C4-2B (cell line): ENCODE measurements at regions not wholly inside any gene's neighbourhood (a gene's known extent, or its start where the extent isn't known, plus 50 kb on each side); places are given as distances from the start of the nearest gene placed in this dataset.

ENCODE experiments used
- CTCF ChIP-seq: fragments of 450-650 bp; conservative IDR thresholded peaks from 2 replicates; pipeline ENCODE4 v1.5.1; 2017; ENCODE audit warnings: mild to moderate bottlenecking
- ZFX ChIP-seq: fragments of 450-650 bp; IDR thresholded peaks from 2 replicates; pipeline ENCODE4 v1.6.1; 2017

GRCh38 chr4:54498661-54499111 is 159.1 kb upstream of the KIT start:
- TF ChIP-seq CTCF (no peak), ZFX (no peak)
